Erythroblast (primary cell): ENCODE measurements at regions not wholly inside any gene's neighbourhood (a gene's known extent, or its start where the extent isn't known, plus 50 kb on each side); places are given as distances from the start of the nearest gene placed in this dataset.

Source experiments
- GATA1 ChIP-seq: IDR thresholded peaks from 2 replicates; pipeline ENCODE4 v1.6.1; 2011; ENCODE audit warnings: low read depth, mild to moderate bottlenecking, control low read depth, low read length, moderate library complexity
- POLR2A ChIP-seq: IDR thresholded peaks from 2 replicates; pipeline ENCODE4 v1.6.1; 2011; ENCODE audit warnings: mild to moderate bottlenecking, low read length

DNA sequence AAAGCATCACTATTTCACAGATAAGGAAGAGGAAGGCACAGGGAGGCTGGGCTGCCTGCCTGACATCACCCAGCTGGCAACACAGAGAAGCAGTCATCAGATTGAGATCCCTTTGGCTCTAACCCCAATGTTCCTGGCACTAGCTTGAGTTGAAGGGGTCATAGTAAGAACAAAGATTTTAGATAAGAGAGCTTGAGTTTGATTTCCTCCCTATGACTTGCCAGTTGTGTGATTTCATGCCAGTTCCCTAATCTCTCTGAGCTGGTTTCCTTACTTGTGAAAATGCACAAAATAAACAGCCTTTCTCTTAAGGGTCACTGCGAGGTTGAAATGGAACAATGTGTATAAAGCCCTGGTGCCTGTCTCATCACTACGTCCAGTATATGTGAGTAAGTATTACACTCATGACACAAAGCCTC lies 475.4 kb upstream of the HS3ST1 start:
- TF ChIP-seq GATA1 = no peak
- TF ChIP-seq POLR2A = no peak
